NCI-H2107 treated with DMSO at 0.1 percent for 48 hours (cell line): ENCODE measurements at regions not wholly inside any gene's neighbourhood (a gene's known extent, or its start where the extent isn't known, plus 50 kb on each side); places are given as distances from the start of the nearest gene placed in this dataset.

Source experiments
- DNase-seq: peaks from one replicate; lab custom pipeline; 2025; ENCODE audit not compliant: unreplicated experiment; lab: John Stamatoyannopoulos, UW

DNA sequence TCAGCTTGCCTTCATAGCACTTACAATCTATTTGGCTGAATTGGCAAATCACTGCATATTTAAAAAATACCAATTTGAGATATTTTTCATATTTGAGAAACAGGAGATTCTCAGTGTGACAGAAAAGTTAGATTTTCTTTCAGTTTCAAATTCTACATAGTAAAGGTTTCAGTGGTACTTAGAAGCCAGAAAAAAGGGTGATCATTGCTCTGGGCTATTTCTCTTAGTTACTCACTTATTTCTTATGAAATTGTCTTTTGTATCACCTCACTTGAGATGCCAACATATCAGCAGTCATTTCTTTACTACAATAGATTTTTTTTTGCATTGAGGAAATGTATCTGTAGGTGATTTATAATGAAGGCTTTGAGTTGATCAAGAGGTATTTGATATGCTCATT lies 478.2 kb downstream of the GATA3 start:
- no peak for DNase-seq

GRCh38 chr10:8533462-8533861 lies 479.0 kb downstream of the GATA3 start:
- no peak for DNase-seq

DNA sequence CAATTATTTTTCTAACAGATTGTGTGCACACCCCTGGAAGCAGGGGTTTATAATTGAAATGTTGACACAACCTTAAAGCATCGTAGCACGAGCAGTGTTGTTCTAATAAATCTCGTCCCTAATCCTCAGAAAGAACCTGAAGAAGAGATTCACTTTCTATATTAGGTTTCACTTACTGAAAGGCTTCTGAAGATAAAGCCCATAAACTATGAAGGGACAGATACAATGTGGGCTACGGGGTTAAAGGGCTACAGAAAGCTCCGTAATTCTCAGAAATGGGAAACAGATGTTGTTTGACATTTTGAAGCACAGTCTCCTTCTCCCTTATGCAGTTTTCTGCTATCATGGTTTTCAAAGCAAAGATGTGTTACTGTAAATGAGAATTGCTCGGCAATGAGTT lies 479.6 kb downstream of the GATA3 start:
- DNase-seq, result no peak

DNA sequence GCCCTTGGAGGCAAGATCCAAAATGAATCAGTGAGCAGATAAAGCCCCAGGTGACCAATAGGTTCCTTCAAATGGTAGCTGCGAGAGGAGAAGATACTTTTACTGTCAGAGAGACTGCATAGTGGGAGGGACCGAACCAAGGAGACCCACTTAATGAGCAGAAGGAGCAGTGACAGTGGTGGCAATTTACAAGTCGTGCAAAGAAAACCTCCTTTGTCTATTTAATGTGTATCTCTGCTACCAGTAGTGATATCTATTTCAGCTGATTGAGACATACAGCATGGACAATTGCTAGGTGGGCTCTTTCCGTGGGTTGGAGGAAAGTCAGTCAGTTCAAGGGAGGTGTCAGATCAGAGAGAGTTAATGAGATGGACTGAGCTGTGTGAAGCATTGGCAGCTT lies 480.4 kb downstream of the GATA3 start:
- no peak for DNase-seq

DNA sequence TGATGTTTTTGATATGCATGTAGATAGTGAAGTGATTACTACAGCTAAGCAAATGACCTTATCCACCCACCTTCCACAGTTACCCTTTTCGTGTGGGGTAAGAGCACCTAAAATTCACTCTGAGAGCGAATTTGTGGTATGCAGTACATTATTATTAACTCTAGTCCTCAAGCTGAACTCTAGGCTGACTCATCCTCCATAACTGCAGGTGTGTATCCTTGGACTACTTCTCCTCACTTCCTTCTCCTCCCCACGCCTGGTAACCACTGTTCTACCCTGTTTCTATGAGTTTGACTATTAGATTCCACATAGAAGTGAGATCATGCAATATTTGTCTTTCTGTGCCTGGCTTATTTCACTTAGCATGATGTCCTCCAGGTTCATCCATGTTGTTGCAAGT lies 484.6 kb downstream of the GATA3 start:
- DNase-seq, result no peak

DNA sequence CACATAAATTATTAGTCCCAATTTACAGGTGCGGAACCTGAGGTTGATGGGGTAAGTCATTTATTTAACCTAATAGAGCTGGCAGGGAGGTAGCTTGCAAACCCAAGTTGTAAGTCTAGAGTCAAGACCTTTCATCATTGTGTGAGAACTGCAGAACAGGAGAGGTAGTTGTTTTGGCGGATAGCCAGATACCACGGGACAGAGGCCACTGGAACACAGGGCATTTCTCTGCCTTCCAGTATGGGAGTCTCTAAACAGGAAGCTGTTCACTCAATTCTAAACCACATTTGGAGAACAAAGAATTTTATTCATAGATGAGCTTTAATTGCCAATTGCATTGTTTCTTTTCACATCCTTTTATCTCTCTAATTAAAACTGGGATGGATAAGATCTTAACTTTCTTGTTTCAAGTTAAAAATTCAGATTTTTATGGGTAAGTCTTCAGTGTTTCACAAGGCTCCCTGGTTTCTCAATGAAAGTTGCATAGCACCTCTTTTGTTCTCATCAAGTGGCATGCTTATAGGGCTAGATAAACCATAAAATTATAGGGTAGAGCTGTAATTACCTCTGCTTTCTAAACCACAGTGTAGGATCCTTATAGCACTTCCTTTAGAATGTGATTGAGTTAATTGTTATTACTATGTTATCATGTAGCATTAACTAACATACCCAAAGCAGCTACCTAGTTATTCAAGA lies 489.0 kb downstream of the GATA3 start:
- DNase-seq, result no peak

- DNase-seq, result no peak
Observed at GRCh38 chr10:8544057-8544380, 489.5 kb downstream of the GATA3 start.

DNA sequence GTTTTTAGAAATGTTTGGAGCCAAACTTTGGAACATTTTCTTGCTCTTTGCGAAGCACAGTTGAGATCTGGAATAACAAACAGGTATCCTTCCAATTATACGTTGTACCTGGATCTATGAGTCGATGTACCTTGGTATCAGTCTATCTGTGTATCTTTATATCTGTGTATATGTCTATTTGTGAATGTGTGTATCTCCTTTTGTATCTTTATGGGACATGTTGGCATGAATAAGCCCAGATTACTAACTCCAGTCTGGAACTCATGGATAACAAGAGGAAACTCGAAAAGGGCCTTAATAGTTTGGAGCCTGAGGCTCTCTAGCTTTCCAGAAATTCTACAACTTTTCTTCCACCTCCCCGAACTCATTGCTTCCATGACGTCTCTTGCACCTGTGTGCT lies 490.0 kb downstream of the GATA3 start:
- DNase-seq, result no peak

DNA sequence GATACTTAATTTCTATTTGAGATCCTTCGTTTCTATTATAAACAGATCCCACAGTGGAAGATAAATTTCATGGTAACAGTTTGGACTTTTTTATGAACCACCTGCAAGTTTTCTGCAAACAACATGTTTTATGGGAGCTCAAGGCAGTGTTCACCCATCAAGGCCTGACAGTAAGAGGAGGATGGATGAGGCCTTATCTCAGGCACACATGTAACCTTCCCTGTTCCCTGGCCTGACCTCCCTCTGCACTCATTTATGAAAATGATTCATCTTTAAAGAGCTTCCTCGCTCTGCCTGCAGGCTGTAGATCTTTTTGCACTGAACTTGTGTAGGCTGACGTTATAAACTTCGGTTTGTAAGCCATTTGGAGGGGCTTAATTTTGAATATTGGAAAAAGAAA lies 500.1 kb downstream of the GATA3 start:
- DNase-seq, result no peak

GRCh38 chr10:8556321-8556720 lies 501.8 kb downstream of the GATA3 start:
- DNase-seq, result no peak

DNA sequence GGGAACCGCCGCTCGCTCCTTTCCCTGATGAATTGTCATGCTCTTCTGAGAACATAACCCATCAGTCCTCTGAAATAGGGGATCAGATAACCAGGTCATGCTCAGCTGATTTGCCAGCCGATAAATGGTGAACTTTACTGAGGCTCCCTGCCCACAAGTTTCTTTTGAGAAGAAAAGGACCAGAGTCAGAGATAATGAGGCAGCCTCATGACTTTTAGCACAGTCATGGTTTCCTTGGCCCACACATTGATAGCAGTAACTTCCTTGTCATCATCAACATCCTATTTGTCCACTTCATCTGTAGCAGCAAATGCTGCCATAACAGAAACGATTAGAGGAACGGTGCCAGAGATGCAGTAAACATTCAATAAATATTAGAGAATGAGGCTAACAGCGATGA lies 509.0 kb downstream of the GATA3 start:
- DNase-seq, result no peak

DNA sequence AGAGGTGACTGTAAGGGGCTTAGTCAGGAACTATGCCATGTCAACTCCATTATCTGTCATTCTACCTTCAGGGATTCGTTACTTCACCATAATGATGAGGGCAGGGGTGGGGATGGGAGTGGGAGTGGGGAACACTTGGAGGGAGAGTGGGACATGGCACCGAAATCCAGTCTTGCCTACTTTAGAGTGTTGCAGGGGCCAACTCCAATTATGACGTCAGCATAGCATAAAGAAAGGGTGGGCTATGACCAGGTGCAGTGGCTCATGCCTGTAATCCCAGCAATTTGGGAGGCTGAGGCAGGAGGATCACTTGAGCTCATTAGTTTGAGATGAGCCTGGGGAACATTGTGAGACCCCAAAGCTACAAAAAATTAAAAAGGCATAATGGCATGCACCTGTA lies 512.2 kb downstream of the GATA3 start:
- DNase-seq, result no peak

DNA sequence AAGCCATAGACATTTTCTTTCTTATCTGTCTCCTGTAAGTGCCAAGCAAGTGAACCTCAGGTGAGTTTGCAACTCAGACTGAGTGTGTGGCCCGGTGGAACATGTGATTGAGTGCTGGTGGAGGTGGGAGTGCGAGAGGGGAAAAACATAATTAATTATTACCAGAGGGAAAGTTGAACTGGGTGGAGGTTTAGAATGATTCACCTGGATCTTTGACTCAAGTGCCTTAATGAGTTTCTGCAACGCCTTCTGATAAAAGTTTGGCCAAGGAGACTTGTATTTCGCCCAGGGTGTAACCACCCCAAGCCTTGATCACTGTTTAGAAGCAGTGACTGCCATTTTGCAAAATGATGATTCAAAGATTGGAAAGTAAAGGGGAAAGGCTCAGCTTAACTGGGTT lies 513.9 kb downstream of the GATA3 start:
- no peak for DNase-seq

DNA sequence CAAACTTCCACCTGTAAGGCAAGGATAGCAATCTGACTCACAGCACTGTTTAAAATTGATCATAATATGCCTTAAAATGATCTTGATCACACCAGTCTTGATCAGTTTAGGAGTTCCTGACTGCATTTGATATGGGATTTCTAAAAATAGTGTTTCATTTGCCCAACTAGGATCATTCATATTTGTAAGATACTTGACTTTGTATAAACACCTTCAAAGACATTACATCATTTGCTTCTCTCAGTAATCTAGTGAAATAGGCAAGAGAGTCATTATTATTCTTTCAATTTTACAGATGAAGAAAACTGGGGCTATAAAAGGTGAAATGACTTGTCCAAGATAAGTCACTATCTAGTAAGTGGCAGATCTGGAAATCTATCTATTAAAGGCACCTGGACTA lies 521.1 kb downstream of the GATA3 start:
- DNase-seq, result no peak

DNA sequence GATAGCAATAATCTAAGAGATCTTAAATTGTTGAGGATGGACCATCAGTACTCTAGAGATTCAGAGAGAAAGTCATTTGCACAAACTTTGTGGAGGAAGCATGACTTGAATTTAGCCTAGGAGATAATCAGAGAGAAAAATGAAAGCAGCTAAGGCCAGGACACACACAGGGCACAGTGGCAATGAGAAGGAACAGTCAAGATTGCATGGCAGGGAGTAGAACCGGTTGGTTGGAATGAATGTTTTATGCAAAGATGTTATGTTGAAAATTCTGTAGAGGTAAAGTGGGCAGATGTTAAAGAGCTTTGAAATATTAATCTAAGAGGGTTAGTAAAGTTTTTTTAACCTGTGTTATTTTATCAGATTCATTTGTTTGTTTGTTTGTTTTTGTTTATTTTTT lies 521.8 kb downstream of the GATA3 start:
- DNase-seq, result no peak

- DNase-seq, result no peak
Observed at GRCh38 chr10:8576911-8577310, 522.4 kb downstream of the GATA3 start.

- DNase-seq, result no peak
Observed at GRCh38 chr10:8577686-8578085, 523.2 kb downstream of the GATA3 start.

DNA sequence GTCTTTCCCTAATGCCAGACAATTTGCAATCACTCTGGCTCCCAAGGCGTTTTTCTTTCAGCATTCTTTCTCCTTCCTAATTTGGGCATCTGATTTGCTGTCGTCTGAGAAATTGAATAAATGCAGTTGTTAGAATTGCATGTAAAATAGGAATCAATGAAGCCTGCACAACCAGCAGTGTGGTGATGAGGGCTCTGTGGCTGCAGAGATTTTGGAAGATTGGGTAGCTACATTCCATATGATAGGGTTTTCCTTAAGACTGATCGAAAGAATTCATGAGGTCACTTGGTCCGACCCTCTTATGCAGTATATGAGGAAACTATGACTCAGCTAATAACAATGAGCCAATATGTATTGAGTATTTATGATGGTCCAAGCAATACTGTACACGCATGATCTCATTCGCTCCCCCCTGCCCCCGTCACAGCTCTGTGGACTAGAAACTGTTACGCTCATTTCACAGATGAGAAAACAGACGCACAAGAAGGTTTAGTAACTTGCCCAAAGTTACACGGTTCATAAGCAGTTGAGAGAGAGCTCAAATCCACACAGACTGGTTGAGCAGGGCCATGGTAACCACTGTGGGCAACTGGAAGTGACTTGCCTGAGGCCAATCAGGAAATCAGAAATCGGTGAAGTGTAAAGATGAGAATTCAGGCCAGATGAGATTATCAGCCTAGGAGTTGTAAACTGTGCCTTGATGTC lies 527.2 kb downstream of the GATA3 start:
- no peak for DNase-seq

- no peak for DNase-seq
Observed at GRCh38 chr10:8583096-8583495, 528.6 kb downstream of the GATA3 start.

DNA sequence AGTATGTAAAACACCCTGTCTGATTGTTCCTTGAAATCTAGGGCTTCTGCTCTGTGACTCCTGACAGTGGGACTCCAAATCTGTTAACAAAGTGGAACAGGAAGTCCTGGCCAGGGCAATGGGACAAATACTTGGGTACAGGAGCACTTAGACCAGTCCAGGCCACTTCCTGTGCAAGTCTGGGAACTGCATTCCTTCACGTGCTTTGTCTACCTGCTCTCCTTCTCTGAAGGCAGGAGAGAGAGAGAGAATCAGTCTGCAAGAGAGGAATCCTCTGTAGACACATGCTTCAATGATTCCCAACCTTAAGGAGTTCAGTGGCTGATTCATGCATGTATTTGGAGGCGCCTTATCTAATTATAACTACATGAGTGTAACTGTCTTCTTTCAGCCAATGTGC lies 530.2 kb downstream of the GATA3 start:
- DNase-seq, result no peak

DNA sequence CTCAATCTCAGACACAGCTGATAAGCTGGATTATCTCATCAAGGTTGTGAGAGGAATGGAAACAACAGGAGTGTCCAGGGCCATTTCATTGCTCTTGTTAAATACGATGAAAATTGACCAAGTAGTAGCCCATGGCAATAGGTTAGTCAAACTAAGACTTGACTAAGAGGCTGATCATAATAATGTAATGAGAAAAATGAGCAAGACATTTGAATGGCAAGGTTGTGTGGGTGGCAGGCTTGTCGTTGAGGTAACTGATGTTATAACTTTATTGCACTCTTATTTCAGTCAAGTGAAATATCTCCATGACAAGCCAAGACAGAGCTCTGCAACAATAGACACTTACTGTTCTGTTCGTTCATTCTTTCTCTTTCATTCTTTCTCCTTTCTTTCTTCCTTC lies 532.0 kb downstream of the GATA3 start:
- no peak for DNase-seq

DNA sequence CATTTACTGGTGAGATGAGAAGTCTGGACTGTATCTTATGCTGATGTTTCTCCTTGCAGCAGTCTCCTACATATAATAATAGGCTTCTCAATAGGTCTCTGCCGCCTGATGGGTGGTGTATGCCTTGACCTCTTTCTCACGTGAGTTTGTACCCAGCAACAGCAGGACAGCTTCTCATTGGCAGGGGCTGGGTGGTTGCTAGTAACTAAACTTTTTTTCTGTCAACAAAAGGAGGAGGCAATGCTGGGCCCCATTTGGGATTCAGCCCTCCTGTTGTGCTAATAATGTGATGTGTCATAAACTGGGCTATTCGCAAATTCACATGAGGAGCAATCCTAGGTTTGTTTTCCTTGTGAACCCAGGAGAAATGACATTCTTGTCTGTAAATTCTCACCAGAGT lies 533.6 kb downstream of the GATA3 start:
- no peak for DNase-seq

DNA sequence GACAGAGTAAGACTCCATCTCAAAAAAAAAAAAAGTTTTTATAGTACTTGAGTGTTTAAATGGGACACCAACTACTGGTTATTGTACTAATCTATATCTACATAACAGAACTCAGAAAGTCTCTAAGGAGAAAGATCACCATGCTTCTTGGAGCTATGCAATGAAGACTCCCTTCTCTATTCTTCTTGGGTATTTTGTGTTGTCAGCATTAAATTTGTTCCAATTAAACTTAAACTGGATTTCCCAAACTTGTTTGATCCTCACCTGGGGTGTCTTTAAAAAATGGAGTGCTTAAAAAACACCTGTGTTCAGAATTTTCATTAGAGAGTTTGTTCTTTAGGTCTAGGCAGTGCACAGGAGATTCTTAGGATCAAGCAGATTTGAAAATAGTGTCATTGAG lies 536.0 kb downstream of the GATA3 start:
- DNase-seq, result no peak
